SK-N-SH (cell line): ENCODE measurements at regions not wholly inside any gene's neighbourhood (a gene's known extent, or its start where the extent isn't known, plus 50 kb on each side); places are given as distances from the start of the nearest gene placed in this dataset.

ENCODE experiments used
- CTCF ChIA-PET: fragments of 300-600, 350-600 bp; formaldehyde crosslinking; extraction: SDS; loops from one replicate; lab custom pipeline; 2021; lab: Yijun Ruan, JAX
- POLR2A ChIA-PET: fragments of 350-600 bp; sonication (Branson Sonifier 250); formaldehyde crosslinking; extraction: SDS; loops from one replicate; lab custom pipeline; 2020; ENCODE audit warnings: antibody characterized with exemption, inconsistent platforms; lab: Yijun Ruan, JAX
- DNase-seq: peaks from one replicate; pipeline ENCODE4 v3.0.0; 2012
- H2AFZ ChIP-seq: fragments of 200-600 bp; sonication (generic); 2 replicates; pipeline ENCODE4 v1.8.1; 2016; ENCODE audit warnings: antibody characterized with exemption, mild to moderate bottlenecking, low read depth
- H3F3A ChIP-seq: fragments of 200-600 bp; sonication (generic); replicated peaks from 2 replicates; pipeline ENCODE3; 2016; ENCODE audit warnings: antibody characterized with exemption, mild to moderate bottlenecking; ENCODE audit not compliant: insufficient read depth
- H3K27ac ChIP-seq, 2 experiments: fragments of 200-500 bp in 1 of 2; fragments of 200-600 bp in 1 of 2; sonication (Bioruptor generic) in 1 of 2; sonication (generic), shearing (Covaris generic) in 1 of 2; 2 replicates each; pipeline versions ENCODE4 v1.5.1 to v1.6.1; 2014 to 2016; ENCODE audit warnings: low read depth in 2 of 2, inconsistent platforms in 1 of 2, low read length in 1 of 2, mild to moderate bottlenecking in 1 of 2, mixed read lengths in 1 of 2
- H3K27me3 ChIP-seq: fragments of 200-600 bp; sonication (generic), shearing (Covaris generic); 2 replicates; pipeline ENCODE4 v1.6.1; 2016; ENCODE audit warnings: mixed run types; ENCODE audit not compliant: insufficient read depth
- H3K36me3 ChIP-seq, 2 experiments: fragments of 200-500 bp in 1 of 2; fragments of 200-600 bp in 1 of 2; sonication (Bioruptor generic) in 1 of 2; sonication (generic) in 1 of 2; replicated peaks in 1 of 2; 2 replicates each; pipeline versions ENCODE3 to v1.5.1; 2014 to 2016; ENCODE audit warnings: low read length in 1 of 2, mild to moderate bottlenecking in 1 of 2; ENCODE audit not compliant: insufficient read depth in 2 of 2, control insufficient read depth in 1 of 2
- H3K4me1 ChIP-seq, 2 experiments: fragments of 200-500 bp in 1 of 2; fragments of 200-600 bp in 1 of 2; sonication (Bioruptor generic) in 1 of 2; sonication (generic), shearing (Covaris generic) in 1 of 2; 2 replicates each; pipeline versions ENCODE4 v1.5.1 to v1.6.1; 2014 to 2016; ENCODE audit warnings: low read depth in 1 of 2, low read length in 1 of 2, mixed run types in 1 of 2; ENCODE audit not compliant: insufficient read depth in 2 of 2, control insufficient read depth in 1 of 2
- H3K4me2 ChIP-seq: fragments of 200-600 bp; sonication (generic), shearing (Covaris generic); 2 replicates; pipeline ENCODE4 v1.6.1; 2017; ENCODE audit warnings: mixed run types
- H3K4me3 ChIP-seq, 2 experiments: fragments of 200-500 bp in 1 of 2; fragments of 200-600 bp in 1 of 2; sonication (Bioruptor generic) in 1 of 2; sonication (generic), shearing (Covaris generic) in 1 of 2; 2 replicates each; pipeline versions ENCODE4 v1.5.1 to v1.8.1; 2014 to 2016; ENCODE audit warnings: low read depth in 2 of 2, inconsistent platforms in 1 of 2, low read length in 1 of 2, mild to moderate bottlenecking in 1 of 2, mixed read lengths in 1 of 2, moderate library complexity in 1 of 2
- H3K79me2 ChIP-seq: fragments of 200-600 bp; sonication (generic); 2 replicates; pipeline ENCODE4 v1.8.1; 2017; ENCODE audit warnings: mild to moderate bottlenecking; ENCODE audit not compliant: insufficient read depth
- H3K9ac ChIP-seq: fragments of 200-600 bp; sonication (generic); 2 replicates; pipeline ENCODE4 v1.6.1; 2017; ENCODE audit warnings: mixed run types
- H3K9me2 ChIP-seq: fragments of 200-600 bp; sonication (generic); 2 replicates; pipeline ENCODE4 v1.6.1; 2017; ENCODE audit warnings: mixed run types
- H3K9me3 ChIP-seq: fragments of 200-600 bp; sonication (generic); 2 replicates; pipeline ENCODE4 v1.6.1; 2017; ENCODE audit warnings: mixed run types, mild to moderate bottlenecking, moderate library complexity
- H4K20me1 ChIP-seq: fragments of 200-600 bp; sonication (generic); 2 replicates; pipeline ENCODE4 v1.6.1; 2017; ENCODE audit warnings: mild to moderate bottlenecking, mixed run types; ENCODE audit not compliant: insufficient read depth
- ELF1 ChIP-seq: IDR thresholded peaks from 2 replicates; pipeline ENCODE4 v1.4.0; 2012
- EP300 ChIP-seq, 2 experiments: IDR thresholded peaks; 2 replicates each; pipeline versions ENCODE4 v1.4.0 to v1.6.1; 2012; ENCODE audit warnings: borderline replicate concordance in 1 of 2, low read depth in 1 of 2, low read length in 1 of 2
- FOSL2 ChIP-seq: IDR thresholded peaks from 2 replicates; pipeline ENCODE4 v1.4.0; 2012; ENCODE audit warnings: low read depth, mild to moderate bottlenecking, moderate library complexity, borderline replicate concordance
- GABPA ChIP-seq: IDR thresholded peaks from 2 replicates; pipeline ENCODE4 v1.4.0; 2012; ENCODE audit warnings: low read depth, mild to moderate bottlenecking
- IRF3 ChIP-seq: fragments of 150-350 bp; IDR thresholded peaks from 2 replicates; pipeline ENCODE4 v1.6.1; 2016; ENCODE audit warnings: mild to moderate bottlenecking, low read depth, low read length
- JUND ChIP-seq: IDR thresholded peaks from 2 replicates; pipeline ENCODE4 v1.4.0; 2012
- MAX ChIP-seq: IDR thresholded peaks from 2 replicates; pipeline ENCODE4 v1.4.0; 2012; ENCODE audit warnings: low read depth
- MXI1 ChIP-seq: IDR thresholded peaks from 2 replicates; pipeline ENCODE4 v1.6.1; 2012; ENCODE audit warnings: mild to moderate bottlenecking, low read depth, low read length, improper control_type of control experiment
- NFIC ChIP-seq: IDR thresholded peaks from 2 replicates; pipeline ENCODE4 v1.4.0; 2012; ENCODE audit warnings: borderline replicate concordance
- POLR2AphosphoS5 ChIP-seq: IDR thresholded peaks from 2 replicates; pipeline ENCODE4 v1.6.1; 2012; ENCODE audit warnings: low read depth, low read length
- RAD21 ChIP-seq: IDR thresholded peaks from 2 replicates; pipeline ENCODE4 v1.6.1; 2012; ENCODE audit warnings: mild to moderate bottlenecking, low read length
- REST ChIP-seq: IDR thresholded peaks from 2 replicates; pipeline ENCODE4 v1.6.1; 2012; ENCODE audit warnings: mild to moderate bottlenecking, low read depth, low read length, moderate library complexity
- RXRA ChIP-seq: IDR thresholded peaks from 2 replicates; pipeline ENCODE4 v1.4.0; 2012; ENCODE audit warnings: low read depth, mild to moderate bottlenecking, borderline replicate concordance
- SIN3A ChIP-seq: IDR thresholded peaks from 2 replicates; pipeline ENCODE4 v1.6.1; 2012; ENCODE audit warnings: low read depth, mild to moderate bottlenecking, low read length, moderate library complexity, borderline replicate concordance
- SMC3 ChIP-seq: IDR thresholded peaks from 2 replicates; pipeline ENCODE4 v1.6.1; 2012; ENCODE audit warnings: low read depth, low read length, improper control_type of control experiment
- TCF12 ChIP-seq: IDR thresholded peaks from 2 replicates; pipeline ENCODE4 v1.4.0; 2012
- TEAD4 ChIP-seq: IDR thresholded peaks from 2 replicates; pipeline ENCODE4 v1.4.0; 2012; ENCODE audit warnings: mild to moderate bottlenecking, borderline replicate concordance; ENCODE audit not compliant: insufficient read depth
- USF1 ChIP-seq: IDR thresholded peaks from 2 replicates; pipeline ENCODE4 v1.4.0; 2012; ENCODE audit warnings: low read depth, borderline replicate concordance
- ZBTB33 ChIP-seq: IDR thresholded peaks from 2 replicates; pipeline ENCODE4 v1.4.0; 2012; ENCODE audit warnings: low read depth, borderline replicate concordance
- WGBS: methylation state at CpG from one replicate; pipeline ENCODE4 v1.1.6; 2017; ENCODE audit warnings: low lambda C conversion rate; 5-methylcytosine and 5-hydroxymethylcytosine counted together

- TF ChIP-seq REST: no peak
- no peak for TF ChIP-seq JUND
- TF ChIP-seq NFIC: no peak
- no peak for TF ChIP-seq IRF3
- TF ChIP-seq EP300 (IDR thresholded peaks at IDR 0.05; ENCODE audit: borderline replicate concordance in 1 of 2, low read depth in 1 of 2, low read length in 1 of 2): no peak
- TF ChIP-seq SIN3A: no peak
- TF ChIP-seq TCF12: no peak
- no peak for TF ChIP-seq ELF1
Measured at GRCh38 chr3:94206291-94206690, 143.4 kb downstream of the NSUN3 start (continued).

GRCh38 chr3:94210256-94210655, 147.4 kb downstream of the NSUN3 start:
- ChIA-PET POLR2A (no interaction called here), CTCF (interaction anchor here (1.3 kb wide), 1 partner anchor 24 kb away, joined by 4 read pairs; no protein-coding TSS in a partner anchor)
- WGBS: 72% methylated on average over 1 of the region's 1 CpG
- no peaks in the 10 kb centered on the region for H3K79me2 ChIP-seq
- H3K9ac ChIP-seq: no peak overlapping the region
- no peaks in the 10 kb centered on the region for H3K27me3 ChIP-seq
- H3K27ac ChIP-seq: no peak overlapping the region
- H3K9me3 ChIP-seq: no peaks in the 10 kb centered on the region
- no peaks in the 10 kb centered on the region for H4K20me1 ChIP-seq
- no peak overlapping the region for H3K4me2 ChIP-seq
- no peaks in the 10 kb centered on the region for H3K4me1 ChIP-seq
- H3F3A ChIP-seq: no peaks in the 10 kb centered on the region
- no peak overlapping the region for H2AFZ ChIP-seq
- no peak for TF ChIP-seq MAX
- no peak for TF ChIP-seq EP300 (IDR thresholded peaks at IDR 0.05; ENCODE audit: borderline replicate concordance in 1 of 2, low read depth in 1 of 2, low read length in 1 of 2)
- no peak for TF ChIP-seq REST
- TF ChIP-seq POLR2AphosphoS5: no peak
- TF ChIP-seq USF1: no peak
- no peak for TF ChIP-seq SMC3
- TF ChIP-seq GABPA: no peak
- no peak for TF ChIP-seq ZBTB33
- TF ChIP-seq MXI1: no peak
- no peak for TF ChIP-seq RAD21
- no peak for TF ChIP-seq RXRA
- no peak for TF ChIP-seq ELF1
- no peak for TF ChIP-seq JUND
- TF ChIP-seq FOSL2: no peak
- TF ChIP-seq TEAD4: no peak
- no peaks in the 10 kb centered on the region for H3K36me3 ChIP-seq
- no peaks in the 10 kb centered on the region for H3K9me2 ChIP-seq
- DNase-seq: no peak
- H3K4me3 ChIP-seq: no peak overlapping the region
